ENCODE measurements at regions not wholly inside any gene's neighbourhood (a gene's known extent, or its start where the extent isn't known, plus 50 kb on each side); places are given as distances from the start of the nearest gene placed in this dataset.

DNA sequence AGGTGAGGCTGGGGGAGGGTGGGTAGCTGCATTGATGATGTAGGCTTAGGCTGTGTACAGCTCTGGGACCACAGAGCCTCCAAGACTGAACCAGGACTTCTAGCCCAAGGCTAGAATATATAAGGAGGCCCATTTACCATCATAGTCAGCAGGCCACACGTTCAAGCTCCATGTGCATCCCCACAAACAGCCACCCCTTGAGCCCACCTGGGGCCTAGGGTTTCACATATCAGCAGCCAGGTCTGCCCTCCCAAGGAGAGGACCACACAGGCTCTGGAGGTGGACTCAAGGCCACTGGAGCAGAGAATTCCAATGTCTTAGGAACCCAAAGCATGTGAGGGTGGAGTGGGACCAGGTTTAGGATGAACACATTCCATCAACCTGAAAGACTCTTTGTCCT, 230.5 kb downstream of the TTC32 start:
- Histone ChIP-seq H3K4me3 (ENCODE audit: low read depth, low read length) (no peak overlapping the region), H3K4me1 (ENCODE audit: control insufficient read depth, insufficient read depth, low read length) (no peaks in the 10 kb centered on the region), H3K27ac (ENCODE audit: low read depth, low read length) (no peak overlapping the region), H3K27me3 (ENCODE audit: control insufficient read depth, insufficient read depth, low read length) (no peaks in the 10 kb centered on the region), H3K9me3 (ENCODE audit: control insufficient read depth, insufficient read depth, low read length) (no peaks in the 10 kb centered on the region), H3K9ac (ENCODE audit: low read depth, low read length) (no peak overlapping the region), H3K36me3 (ENCODE audit: control insufficient read depth, insufficient read depth, low read length) (no peaks in the 10 kb centered on the region)

DNA sequence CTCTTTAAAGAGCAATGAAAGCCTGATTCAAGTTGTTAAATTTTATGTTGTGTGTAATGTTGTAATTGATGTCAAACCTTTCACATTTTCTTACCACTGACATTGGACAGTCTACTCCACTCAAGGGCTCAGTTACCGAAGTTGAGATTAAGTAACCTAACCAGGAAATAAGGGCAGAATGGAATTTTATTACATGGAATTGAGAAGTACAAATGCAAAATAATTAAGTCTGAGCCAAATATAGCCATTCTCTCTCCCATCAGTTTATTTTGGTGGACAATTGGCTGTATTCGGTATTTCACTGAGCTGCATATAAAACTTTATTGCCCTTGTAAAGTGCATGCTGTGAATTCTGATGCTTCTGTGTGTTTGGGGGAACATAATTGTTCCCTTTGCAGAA, 231.5 kb downstream of the TTC32 start:
- no peaks in the 10 kb centered on the region for H3K9me3 ChIP-seq (ENCODE audit: control insufficient read depth, insufficient read depth, low read length)

DNA sequence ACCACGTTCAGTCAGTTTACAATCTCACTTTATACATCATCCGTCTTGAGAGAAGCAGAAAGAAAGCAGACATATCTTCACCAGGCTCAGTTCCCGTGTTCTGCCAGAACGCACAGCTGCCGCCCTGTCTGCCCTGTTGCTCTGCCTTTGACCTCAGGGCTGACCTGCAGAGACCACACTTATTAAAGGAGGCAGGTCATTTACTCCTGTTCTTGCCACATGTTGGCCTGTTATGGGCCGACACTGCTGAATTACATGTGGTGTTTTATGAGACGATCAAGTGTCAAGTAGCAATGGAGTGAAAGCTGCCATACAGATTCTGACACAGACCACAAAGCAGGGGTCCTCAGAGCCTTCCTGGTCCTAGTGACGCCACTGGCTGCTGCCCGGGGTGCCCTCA, 232.2 kb downstream of the TTC32 start:
- Histone ChIP-seq H3K4me3 (ENCODE audit: low read depth, low read length) (no peak overlapping the region), H3K27me3 (ENCODE audit: control insufficient read depth, insufficient read depth, low read length) (no peaks in the 10 kb centered on the region), H3K4me1 (ENCODE audit: control insufficient read depth, insufficient read depth, low read length) (0 out of 2 replicates have a peak, but pooled peaks cover 3% of the 10 kb centered on the region), H3K27ac (ENCODE audit: low read depth, low read length) (no peak overlapping the region), H3K9ac (ENCODE audit: low read depth, low read length) (no peak overlapping the region), H3K9me3 (ENCODE audit: control insufficient read depth, insufficient read depth, low read length) (no peaks in the 10 kb centered on the region), H3K36me3 (ENCODE audit: control insufficient read depth, insufficient read depth, low read length) (no peaks in the 10 kb centered on the region)

More for the DNA sequence above, 231.5 kb downstream of the TTC32 start:
- Histone ChIP-seq H3K27ac (ENCODE audit: low read depth, low read length) (no peak overlapping the region), H3K9ac (ENCODE audit: low read depth, low read length) (no peak overlapping the region), H3K4me1 (ENCODE audit: control insufficient read depth, insufficient read depth, low read length) (no peaks in the 10 kb centered on the region), H3K27me3 (ENCODE audit: control insufficient read depth, insufficient read depth, low read length) (no peaks in the 10 kb centered on the region), H3K4me3 (ENCODE audit: low read depth, low read length) (no peak overlapping the region), H3K36me3 (ENCODE audit: control insufficient read depth, insufficient read depth, low read length) (no peaks in the 10 kb centered on the region)

DNA sequence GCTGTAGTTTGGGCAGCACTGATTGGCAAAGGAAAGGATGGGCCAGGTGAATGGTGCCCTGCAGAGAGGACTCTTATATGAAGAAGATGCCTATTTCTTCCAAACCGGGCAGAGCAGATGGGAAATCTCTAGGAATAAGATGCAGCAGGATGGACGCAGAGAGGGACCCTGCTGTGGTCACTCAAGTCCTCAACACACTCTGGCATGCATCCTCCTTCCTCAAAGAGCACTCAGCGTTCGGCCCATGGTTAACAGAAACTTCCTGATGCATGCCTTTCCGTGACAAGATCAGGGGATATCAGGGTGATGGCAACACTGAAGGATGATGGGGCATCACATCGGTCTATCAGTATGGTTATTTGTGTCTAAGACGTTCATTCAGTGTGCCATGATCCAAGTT, 232.7 kb downstream of the TTC32 start:
- Histone ChIP-seq H3K9ac (ENCODE audit: low read depth, low read length) (no peak overlapping the region), H3K36me3 (ENCODE audit: control insufficient read depth, insufficient read depth, low read length) (no peaks in the 10 kb centered on the region), H3K27ac (ENCODE audit: low read depth, low read length) (no peak overlapping the region), H3K4me1 (ENCODE audit: control insufficient read depth, insufficient read depth, low read length) (0 out of 2 replicates have a peak, but pooled peaks cover 5% of the 10 kb centered on the region), H3K27me3 (ENCODE audit: control insufficient read depth, insufficient read depth, low read length) (no peaks in the 10 kb centered on the region), H3K4me3 (ENCODE audit: low read depth, low read length) (no peak overlapping the region), H3K9me3 (ENCODE audit: control insufficient read depth, insufficient read depth, low read length) (no peaks in the 10 kb centered on the region)

DNA sequence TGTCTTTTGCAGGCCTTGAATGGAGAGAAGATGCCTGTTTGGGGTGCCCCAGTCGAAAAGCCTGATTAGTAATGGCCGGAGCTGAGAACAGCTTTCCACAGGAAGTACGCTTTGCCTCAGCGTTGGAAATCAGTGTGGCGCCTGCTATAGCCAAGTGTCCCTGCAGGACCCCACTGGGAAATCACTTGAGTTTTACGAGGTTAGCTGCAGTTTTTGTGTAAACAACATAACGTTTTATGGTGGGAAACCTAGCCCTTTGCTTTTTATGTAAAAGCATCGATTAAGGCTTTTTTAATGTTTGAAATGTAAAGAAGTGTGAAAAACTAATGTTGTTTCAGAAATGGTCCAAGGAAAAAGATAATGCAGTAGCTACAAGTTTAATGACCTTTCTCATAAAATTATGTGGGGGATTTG, 234.2 kb downstream of the TTC32 start:
- Histone ChIP-seq H3K27me3 (ENCODE audit: control insufficient read depth, insufficient read depth, low read length) (no peaks in the 10 kb centered on the region), H3K9me3 (ENCODE audit: control insufficient read depth, insufficient read depth, low read length) (no peaks in the 10 kb centered on the region), H3K4me1 (ENCODE audit: control insufficient read depth, insufficient read depth, low read length) (0 out of 2 replicates have a peak, but pooled peaks cover 5% of the 10 kb centered on the region), H3K27ac (ENCODE audit: low read depth, low read length) (no peak overlapping the region), H3K4me3 (ENCODE audit: low read depth, low read length) (no peak overlapping the region), H3K36me3 (ENCODE audit: control insufficient read depth, insufficient read depth, low read length) (no peaks in the 10 kb centered on the region), H3K9ac (ENCODE audit: low read depth, low read length) (no peak overlapping the region)

DNA sequence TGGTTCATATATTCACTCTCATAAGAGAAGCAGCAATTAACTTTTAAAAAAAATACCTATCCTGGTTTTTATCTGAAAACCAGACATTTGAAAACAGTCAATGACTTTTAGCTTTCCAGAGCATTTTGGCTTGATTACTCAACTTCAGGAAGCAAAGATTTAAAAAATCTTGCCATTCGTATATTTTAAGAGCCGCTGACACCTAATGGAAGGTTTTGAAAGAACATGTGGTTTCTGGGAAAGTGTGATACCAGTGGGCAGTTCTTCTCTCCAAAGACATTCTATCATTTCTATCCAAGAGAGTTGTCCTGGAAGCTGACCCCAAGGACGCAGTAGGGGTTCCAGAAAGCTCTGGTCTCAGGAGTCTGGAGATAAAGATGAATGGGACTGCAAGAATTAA, 234.7 kb downstream of the TTC32 start:
- no peaks in the 10 kb centered on the region for H3K9me3 ChIP-seq (ENCODE audit: control insufficient read depth, insufficient read depth, low read length)
- H3K4me3 ChIP-seq (ENCODE audit: low read depth, low read length) = no peak overlapping the region
- no peak overlapping the region for H3K9ac ChIP-seq (ENCODE audit: low read depth, low read length)
- H3K27me3 ChIP-seq (ENCODE audit: control insufficient read depth, insufficient read depth, low read length) = no peaks in the 10 kb centered on the region
- H3K27ac ChIP-seq (ENCODE audit: low read depth, low read length) = no peak overlapping the region
- H3K4me1 ChIP-seq (ENCODE audit: control insufficient read depth, insufficient read depth, low read length) = 0 out of 2 replicates have a peak, but pooled peaks cover 5% of the 10 kb centered on the region
- no peaks in the 10 kb centered on the region for H3K36me3 ChIP-seq (ENCODE audit: control insufficient read depth, insufficient read depth, low read length)

DNA sequence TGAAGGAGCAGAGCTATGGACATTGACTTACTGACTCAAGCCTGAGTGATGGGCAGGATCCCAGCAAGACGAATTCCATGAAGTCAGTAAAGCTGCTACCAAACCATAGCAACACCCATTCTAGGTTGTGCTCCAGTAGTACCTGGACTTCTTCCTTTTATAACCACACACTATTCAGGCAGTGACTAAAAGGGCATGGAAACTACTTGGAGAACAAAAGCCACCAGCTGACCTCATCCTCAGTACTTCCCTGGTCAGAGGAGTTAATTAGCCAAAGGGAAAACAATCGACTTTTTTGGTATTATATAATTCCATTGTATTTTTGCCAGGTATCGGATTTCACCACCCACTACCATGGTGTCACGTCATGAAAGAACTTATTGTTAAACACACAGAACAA, 237.1 kb downstream of the TTC32 start:
- no peaks in the 10 kb centered on the region for H3K27me3 ChIP-seq (ENCODE audit: control insufficient read depth, insufficient read depth, low read length)
- no peak overlapping the region for H3K27ac ChIP-seq (ENCODE audit: low read depth, low read length)
- no peak overlapping the region for H3K9ac ChIP-seq (ENCODE audit: low read depth, low read length)
- H3K4me1 ChIP-seq (ENCODE audit: control insufficient read depth, insufficient read depth, low read length) = 0 out of 2 replicates have a peak, but pooled peaks cover 5% of the 10 kb centered on the region
- H3K4me3 ChIP-seq (ENCODE audit: low read depth, low read length) = no peak overlapping the region
- H3K9me3 ChIP-seq (ENCODE audit: control insufficient read depth, insufficient read depth, low read length) = no peaks in the 10 kb centered on the region
- H3K36me3 ChIP-seq (ENCODE audit: control insufficient read depth, insufficient read depth, low read length) = no peaks in the 10 kb centered on the region

DNA sequence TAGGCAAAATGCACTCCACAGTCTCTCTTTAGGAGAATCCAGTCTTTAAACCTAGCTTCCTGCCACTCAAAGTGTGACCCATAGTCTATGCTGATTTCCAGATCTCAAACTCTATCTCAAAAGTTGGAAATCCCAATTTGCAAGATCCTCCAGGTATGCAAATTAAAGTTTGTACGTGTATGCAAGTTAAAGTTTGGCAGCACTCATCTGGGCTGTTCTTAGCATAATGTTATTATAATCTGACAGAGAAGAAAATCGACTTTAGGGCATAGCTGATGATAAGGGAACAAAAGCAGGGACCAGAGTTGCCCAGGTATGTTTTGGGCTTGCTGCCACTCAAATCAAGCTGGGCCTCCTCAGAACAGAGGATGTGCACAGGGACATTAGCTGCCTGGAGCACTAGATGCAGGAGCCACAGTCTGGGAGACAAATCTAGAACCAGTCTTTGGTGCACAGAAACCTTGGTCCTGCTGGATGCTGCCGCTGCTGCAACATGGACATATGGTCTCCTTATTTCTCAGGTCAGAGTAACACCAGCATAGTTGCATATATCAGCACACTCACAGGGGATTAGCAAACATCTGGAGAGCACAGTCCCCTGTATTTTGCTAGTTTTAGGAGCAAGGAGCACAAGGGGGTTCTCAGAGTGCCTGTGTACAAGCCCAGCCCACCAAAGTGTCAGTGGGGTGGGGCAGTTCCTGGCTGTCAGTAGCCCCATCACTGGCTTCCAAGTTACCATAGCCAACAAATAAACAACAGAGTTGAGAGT, 242.6 kb downstream of the TTC32 start:
- H3K9ac ChIP-seq (ENCODE audit: low read depth, low read length) = no peak overlapping the region
- no peak overlapping the region for H3K4me3 ChIP-seq (ENCODE audit: low read depth, low read length)
- no peaks in the 10 kb centered on the region for H3K27me3 ChIP-seq (ENCODE audit: control insufficient read depth, insufficient read depth, low read length)
- no peak overlapping the region for H3K27ac ChIP-seq (ENCODE audit: low read depth, low read length)
- H3K36me3 ChIP-seq (ENCODE audit: control insufficient read depth, insufficient read depth, low read length) = no peaks in the 10 kb centered on the region
- no peaks in the 10 kb centered on the region for H3K9me3 ChIP-seq (ENCODE audit: control insufficient read depth, insufficient read depth, low read length)
- no peaks in the 10 kb centered on the region for H3K4me1 ChIP-seq (ENCODE audit: control insufficient read depth, insufficient read depth, low read length)

DNA sequence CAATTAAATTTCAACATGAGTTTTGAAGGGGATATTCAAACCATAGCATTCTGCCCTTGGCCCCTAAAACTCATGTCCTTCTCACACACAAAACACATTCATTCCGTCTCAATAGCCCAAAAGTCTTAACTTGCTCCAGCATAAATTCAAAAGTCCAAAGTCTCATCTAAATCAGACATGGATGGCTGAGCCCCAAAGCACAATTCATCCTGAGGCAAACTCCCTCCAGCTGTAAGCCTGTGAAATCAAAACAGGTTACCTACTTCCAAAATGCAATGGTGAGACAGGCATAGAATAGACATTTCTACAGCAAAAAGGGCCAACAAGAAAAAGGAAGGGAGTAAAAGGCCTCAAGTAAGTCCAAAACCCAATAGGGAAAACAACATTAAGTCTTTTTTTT, 245.8 kb downstream of the TTC32 start:
- Histone ChIP-seq H3K9ac (ENCODE audit: low read depth, low read length) (no peak overlapping the region), H3K27ac (ENCODE audit: low read depth, low read length) (no peak overlapping the region), H3K9me3 (ENCODE audit: control insufficient read depth, insufficient read depth, low read length) (no peaks in the 10 kb centered on the region), H3K27me3 (ENCODE audit: control insufficient read depth, insufficient read depth, low read length) (no peaks in the 10 kb centered on the region), H3K36me3 (ENCODE audit: control insufficient read depth, insufficient read depth, low read length) (no peaks in the 10 kb centered on the region), H3K4me3 (ENCODE audit: low read depth, low read length) (no peak overlapping the region), H3K4me1 (ENCODE audit: control insufficient read depth, insufficient read depth, low read length) (0 out of 2 replicates have a peak, but pooled peaks cover 3% of the 10 kb centered on the region)

DNA sequence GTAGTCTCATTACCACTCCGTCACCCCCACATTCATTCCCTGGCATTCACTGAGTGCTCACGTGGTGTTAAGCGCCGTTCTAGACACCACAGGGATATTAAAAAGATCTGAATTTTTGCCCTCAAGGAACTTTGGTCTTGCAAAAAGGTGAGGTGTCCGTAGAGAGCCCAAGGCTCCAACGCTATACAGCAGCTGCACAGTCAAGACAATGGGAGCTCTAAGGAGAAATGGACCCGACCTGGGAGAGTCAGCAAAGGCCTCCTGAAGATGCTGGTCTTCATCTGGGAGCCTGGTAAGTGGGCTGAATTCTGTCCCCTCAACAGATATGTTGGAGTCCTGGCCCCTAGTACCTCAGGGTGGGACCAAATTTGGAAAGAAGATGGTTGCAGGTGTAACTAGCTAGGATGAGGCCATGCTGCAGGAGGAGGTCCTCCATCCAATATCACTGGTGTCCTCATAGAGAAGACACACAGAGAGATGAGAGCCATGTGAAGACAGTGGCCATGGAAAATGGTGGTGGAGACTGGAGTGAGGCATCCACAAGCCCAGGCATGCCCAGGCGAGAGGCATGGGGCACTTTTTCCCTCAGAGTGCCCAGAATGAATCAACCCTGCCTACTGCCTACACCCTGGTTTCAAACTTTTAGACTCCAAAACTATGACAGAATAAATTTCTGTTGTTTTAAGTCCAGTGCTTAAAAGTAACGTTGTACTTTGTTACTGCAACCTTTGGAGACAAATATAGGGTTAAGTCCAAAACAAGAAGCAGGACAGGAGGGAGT, 247.3 kb downstream of the TTC32 start:
- Histone ChIP-seq H3K4me1 (ENCODE audit: control insufficient read depth, insufficient read depth, low read length) (0 out of 2 replicates have a peak, but pooled peaks cover 3% of the 10 kb centered on the region), H3K27me3 (ENCODE audit: control insufficient read depth, insufficient read depth, low read length) (no peaks in the 10 kb centered on the region), H3K9ac (ENCODE audit: low read depth, low read length) (no peak overlapping the region), H3K9me3 (ENCODE audit: control insufficient read depth, insufficient read depth, low read length) (no peaks in the 10 kb centered on the region), H3K27ac (ENCODE audit: low read depth, low read length) (no peak overlapping the region), H3K36me3 (ENCODE audit: control insufficient read depth, insufficient read depth, low read length) (no peaks in the 10 kb centered on the region), H3K4me3 (ENCODE audit: low read depth, low read length) (no peak overlapping the region)

DNA sequence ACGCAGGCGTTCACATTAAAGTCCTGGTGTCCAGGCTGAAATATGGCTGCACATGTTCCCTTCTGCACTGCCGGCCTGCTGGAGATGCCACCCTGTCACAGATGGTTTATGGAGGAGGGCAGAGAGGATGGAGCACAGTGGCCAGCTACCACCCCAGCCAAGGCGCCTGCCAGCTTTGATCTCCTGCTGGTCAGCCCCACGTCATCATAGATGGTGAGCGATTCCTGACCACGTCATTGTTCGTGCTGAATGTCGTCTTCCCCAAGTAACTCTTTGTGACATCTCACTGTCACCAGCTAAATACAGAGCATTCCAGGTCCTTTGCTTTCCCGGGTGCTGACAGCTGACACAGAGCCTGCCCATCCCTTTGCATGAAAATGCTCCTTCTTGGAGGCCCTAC, 248.3 kb downstream of the TTC32 start:
- H3K4me3 ChIP-seq (ENCODE audit: low read depth, low read length) = no peak overlapping the region
- H3K9ac ChIP-seq (ENCODE audit: low read depth, low read length) = no peak overlapping the region
- no peaks in the 10 kb centered on the region for H3K9me3 ChIP-seq (ENCODE audit: control insufficient read depth, insufficient read depth, low read length)
- H3K4me1 ChIP-seq (ENCODE audit: control insufficient read depth, insufficient read depth, low read length) = 0 out of 2 replicates have a peak, but pooled peaks cover 3% of the 10 kb centered on the region
- H3K27ac ChIP-seq (ENCODE audit: low read depth, low read length) = no peak overlapping the region
- no peaks in the 10 kb centered on the region for H3K27me3 ChIP-seq (ENCODE audit: control insufficient read depth, insufficient read depth, low read length)
- H3K36me3 ChIP-seq (ENCODE audit: control insufficient read depth, insufficient read depth, low read length) = no peaks in the 10 kb centered on the region

Measured in HUES48 (cell line).